A673 (cell line): ENCODE measurements at regions not wholly inside any gene's neighbourhood (a gene's known extent, or its start where the extent isn't known, plus 50 kb on each side); places are given as distances from the start of the nearest gene placed in this dataset.

Source experiments
- BruUV-seq: library from RNA; stranded (reverse); fragments of 400-500 nt; replicated peaks from 2 replicates; lab custom pipeline; 2021; lab: Mats Ljungman, UMichigan
- CTCF ChIA-PET: fragments of 300-600 bp; sonication (Branson Sonifier 250); formaldehyde crosslinking; loops from one replicate; lab custom pipeline; 2022; ENCODE audit warnings: antibody characterized with exemption; lab: Charles Lee
- POLR2A ChIA-PET: fragments of 300-600 bp; sonication (Branson Sonifier 250); formaldehyde crosslinking; loops from one replicate; lab custom pipeline; 2022; ENCODE audit warnings: antibody characterized with exemption; ENCODE audit not compliant: low non-redundant PET; lab: Charles Lee
- DNase-seq: peaks from one replicate; pipeline ENCODE4 v3.0.0-alpha.2; 2015; ENCODE audit warnings: low spot score
- H3K27ac ChIP-seq: fragments of 200-600 bp; sonication (generic); 2 replicates; pipeline ENCODE4 v1.5.1; 2016; ENCODE audit warnings: mixed run types, low read depth, mild to moderate bottlenecking, mixed read lengths, antibody characterized with exemption, low read length; ENCODE audit not compliant: poor library complexity, severe bottlenecking
- H3K27me3 ChIP-seq: fragments of 200-600 bp; sonication (generic); replicated peaks from 2 replicates; pipeline ENCODE4 v1.6.1; 2017; ENCODE audit warnings: mixed run types, low read depth, mild to moderate bottlenecking, mixed read lengths, antibody characterized with exemption, low read length; ENCODE audit not compliant: insufficient read depth, poor library complexity
- H3K36me3 ChIP-seq: fragments of 200-600 bp; sonication (generic); 2 replicates; pipeline ENCODE4 v1.6.1; 2016; ENCODE audit warnings: mixed run types, mild to moderate bottlenecking, mixed read lengths, antibody characterized with exemption, low read length; ENCODE audit not compliant: insufficient read depth, poor library complexity, severe bottlenecking
- H3K4me1 ChIP-seq: fragments of 200-600 bp; sonication (generic); 2 replicates; pipeline ENCODE4 v1.6.1; 2017; ENCODE audit warnings: mixed run types, mild to moderate bottlenecking, mixed read lengths, antibody characterized with exemption, low read length; ENCODE audit not compliant: insufficient read depth, poor library complexity, severe bottlenecking
- H3K4me3 ChIP-seq: fragments of 200-600 bp; sonication (generic); 2 replicates; pipeline ENCODE4 v1.5.1; 2016; ENCODE audit warnings: low read depth, mixed run types, mild to moderate bottlenecking, mixed read lengths, low read length; ENCODE audit not compliant: poor library complexity, severe bottlenecking
- H3K9me3 ChIP-seq: fragments of 200-600 bp; sonication (generic); 2 replicates; pipeline ENCODE4 v1.6.1; 2016; ENCODE audit warnings: mixed run types, low read depth, mild to moderate bottlenecking, mixed read lengths, antibody characterized with exemption, low read length; ENCODE audit not compliant: poor library complexity, severe bottlenecking
- EZH2 ChIP-seq: fragments of 200-600 bp; sonication (generic); IDR thresholded peaks from 2 replicates; pipeline ENCODE4 v1.6.1; 2017; ENCODE audit warnings: borderline replicate concordance, low read depth, mild to moderate bottlenecking, mixed read lengths, antibody characterized with exemption, low read length; ENCODE audit not compliant: poor library complexity, severe bottlenecking
- intact Hi-C: fragments of 100-400 bp; cut with micrococcal nuclease; formaldehyde crosslinking; loops from one replicate; pipeline ENCODE4 v1.10.0; 2022; ENCODE audit not compliant: unreplicated experiment
- TF ChIP-seq, protein P1 (sequence below): fragments of 300-800, 200-600 bp; sonication (generic); conservative IDR thresholded peaks from 2 replicates; pipeline ENCODE4 v1.5.1; 2017; ENCODE audit warnings: low read depth, mild to moderate bottlenecking, antibody characterized with exemption, low read length, moderate library complexity, mixed read lengths

DNA sequence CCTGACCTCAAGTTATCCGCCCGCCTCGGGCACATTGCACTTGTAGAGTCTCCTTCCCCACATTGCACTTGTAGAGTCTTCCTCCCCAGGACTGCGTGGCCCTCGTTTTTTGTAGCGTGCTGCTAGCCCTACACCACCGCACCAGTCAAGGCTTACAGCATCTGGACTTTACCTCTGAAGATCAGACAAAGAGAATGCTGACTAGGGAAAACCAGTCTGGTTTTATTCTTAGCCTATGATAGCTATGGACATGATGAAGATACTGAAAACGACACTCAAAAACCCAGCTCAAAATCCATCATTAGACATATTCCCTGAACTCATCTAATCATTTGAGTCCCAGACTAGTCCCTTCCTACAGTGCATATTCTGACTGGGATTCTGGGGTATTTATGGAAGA lies 71.9 kb upstream of the AKR1E2 start:
- intact Hi-C loops: no loop called here
- no peaks in the 10 kb centered on the region for H3K27me3 ChIP-seq
- TF ChIP-seq EZH2: no peak
- TF ChIP-seq, protein P1, sequence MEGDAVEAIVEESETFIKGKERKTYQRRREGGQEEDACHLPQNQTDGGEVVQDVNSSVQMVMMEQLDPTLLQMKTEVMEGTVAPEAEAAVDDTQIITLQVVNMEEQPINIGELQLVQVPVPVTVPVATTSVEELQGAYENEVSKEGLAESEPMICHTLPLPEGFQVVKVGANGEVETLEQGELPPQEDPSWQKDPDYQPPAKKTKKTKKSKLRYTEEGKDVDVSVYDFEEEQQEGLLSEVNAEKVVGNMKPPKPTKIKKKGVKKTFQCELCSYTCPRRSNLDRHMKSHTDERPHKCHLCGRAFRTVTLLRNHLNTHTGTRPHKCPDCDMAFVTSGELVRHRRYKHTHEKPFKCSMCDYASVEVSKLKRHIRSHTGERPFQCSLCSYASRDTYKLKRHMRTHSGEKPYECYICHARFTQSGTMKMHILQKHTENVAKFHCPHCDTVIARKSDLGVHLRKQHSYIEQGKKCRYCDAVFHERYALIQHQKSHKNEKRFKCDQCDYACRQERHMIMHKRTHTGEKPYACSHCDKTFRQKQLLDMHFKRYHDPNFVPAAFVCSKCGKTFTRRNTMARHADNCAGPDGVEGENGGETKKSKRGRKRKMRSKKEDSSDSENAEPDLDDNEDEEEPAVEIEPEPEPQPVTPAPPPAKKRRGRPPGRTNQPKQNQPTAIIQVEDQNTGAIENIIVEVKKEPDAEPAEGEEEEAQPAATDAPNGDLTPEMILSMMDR: no peak
- no peak overlapping the region for H3K27ac ChIP-seq
- peaks cover 1% of the 10 kb centered on the region for H3K4me1 ChIP-seq
- ChIA-PET CTCF (no interaction called here), POLR2A (no interaction called here)
- no peak overlapping the region for H3K4me3 ChIP-seq
- BruUV-seq: no TSS peak
- no peak for DNase-seq
- no peaks in the 10 kb centered on the region for H3K36me3 ChIP-seq
- H3K9me3 ChIP-seq: no peaks in the 10 kb centered on the region

DNA sequence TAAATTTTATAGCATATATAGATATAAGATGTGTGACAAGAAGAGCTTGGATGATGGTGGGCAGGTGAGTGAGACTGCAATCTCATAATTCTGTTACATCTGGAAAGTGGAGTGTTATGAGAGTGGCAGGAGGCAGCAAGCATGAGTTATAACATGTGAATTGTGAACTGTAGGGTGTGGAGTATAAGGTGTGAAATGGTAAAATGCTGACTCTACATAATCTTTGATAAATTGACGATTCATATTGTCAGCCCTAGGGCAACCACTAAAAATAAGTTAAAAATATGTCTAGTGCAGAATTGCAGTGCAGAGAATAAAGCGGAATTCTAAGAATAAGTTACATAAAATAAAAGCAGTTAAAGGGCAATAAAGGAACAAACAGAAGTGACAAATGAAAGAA lies 74.8 kb upstream of the AKR1E2 start:
- Histone ChIP-seq H3K36me3 (no peaks in the 10 kb centered on the region), H3K4me3 (no peak overlapping the region), H3K9me3 (no peaks in the 10 kb centered on the region), H3K27ac (no peak overlapping the region), H3K4me1 (peaks cover 5% of the 10 kb centered on the region), H3K27me3 (no peaks in the 10 kb centered on the region)
- ChIA-PET POLR2A (no interaction called here), CTCF (no interaction called here)
- intact Hi-C loops: no loop called here
- DNase-seq: no peak
- TF ChIP-seq, protein P1: no peak
- TF ChIP-seq EZH2: no peak
- BruUV-seq: no TSS peak

DNA sequence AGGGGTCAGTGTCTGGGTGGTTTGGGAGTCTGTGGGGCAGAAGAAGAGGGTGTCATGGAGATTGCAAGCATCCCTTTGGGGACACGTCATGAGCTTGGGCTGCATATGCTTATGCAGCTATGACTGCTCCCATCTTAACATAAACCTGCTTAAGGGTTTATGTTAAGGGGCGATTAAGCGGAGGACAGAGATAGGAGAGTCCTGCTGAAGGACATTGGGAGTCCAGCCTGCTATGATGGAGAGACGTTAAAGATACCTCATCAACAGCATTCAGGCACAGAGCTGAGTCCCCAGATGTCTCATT lies 76.8 kb upstream of the AKR1E2 start:
- CTCF ChIA-PET: no interaction called here
- Histone ChIP-seq H3K4me3 (no peak overlapping the region), H3K36me3 (no peaks in the 10 kb centered on the region), H3K27me3 (no peaks in the 10 kb centered on the region), H3K27ac (no peak overlapping the region), H3K4me1 (peaks cover 5% of the 10 kb centered on the region), H3K9me3 (no peaks in the 10 kb centered on the region)
- intact Hi-C loops: no loop called here
- POLR2A ChIA-PET: interaction anchor here (0.6 kb wide), 1 partner anchor 389 kb away, joined by 4 read pairs; no protein-coding TSS in a partner anchor
- no peak for DNase-seq
- TF ChIP-seq, protein P1: no peak
- no peak for TF ChIP-seq EZH2
- no TSS peak for BruUV-seq
